ENCODE measurements at regions not wholly inside any gene's neighbourhood (a gene's known extent, or its start where the extent isn't known, plus 50 kb on each side); places are given as distances from the start of the nearest gene placed in this dataset.

DNA sequence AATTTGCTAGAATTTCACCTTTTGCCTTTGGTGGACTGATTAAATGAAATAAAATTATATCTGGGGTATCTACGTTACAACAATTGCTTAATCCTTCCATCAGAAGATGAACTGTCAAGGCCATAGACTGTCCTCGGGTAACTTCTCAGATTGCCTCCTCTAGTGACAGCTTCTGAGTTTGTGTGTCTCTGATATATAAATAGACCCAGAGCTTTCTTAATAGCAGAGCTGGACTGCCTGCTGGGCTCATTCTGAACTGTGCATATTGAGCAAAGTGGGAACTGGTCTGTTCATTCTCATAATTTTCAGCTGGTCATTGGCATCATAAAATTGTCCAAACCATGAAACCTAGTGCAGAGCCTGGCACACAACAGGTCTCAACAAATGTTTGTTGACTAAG lies 99.1 kb upstream of the GRAMD1B start (continued):
- TF ChIP-seq STAT1 (IDR thresholded peaks at IDR 0.05; ENCODE audit: unreplicated experiment) (no peak), NANOG (IDR thresholded peaks at IDR 0.05; ENCODE audit: borderline replicate concordance) (no peak), EZH2 (IDR thresholded peaks at IDR 0.05; ENCODE audit: low read depth, unreplicated experiment) (no peak)
- TF ChIP-seq, protein P1, sequence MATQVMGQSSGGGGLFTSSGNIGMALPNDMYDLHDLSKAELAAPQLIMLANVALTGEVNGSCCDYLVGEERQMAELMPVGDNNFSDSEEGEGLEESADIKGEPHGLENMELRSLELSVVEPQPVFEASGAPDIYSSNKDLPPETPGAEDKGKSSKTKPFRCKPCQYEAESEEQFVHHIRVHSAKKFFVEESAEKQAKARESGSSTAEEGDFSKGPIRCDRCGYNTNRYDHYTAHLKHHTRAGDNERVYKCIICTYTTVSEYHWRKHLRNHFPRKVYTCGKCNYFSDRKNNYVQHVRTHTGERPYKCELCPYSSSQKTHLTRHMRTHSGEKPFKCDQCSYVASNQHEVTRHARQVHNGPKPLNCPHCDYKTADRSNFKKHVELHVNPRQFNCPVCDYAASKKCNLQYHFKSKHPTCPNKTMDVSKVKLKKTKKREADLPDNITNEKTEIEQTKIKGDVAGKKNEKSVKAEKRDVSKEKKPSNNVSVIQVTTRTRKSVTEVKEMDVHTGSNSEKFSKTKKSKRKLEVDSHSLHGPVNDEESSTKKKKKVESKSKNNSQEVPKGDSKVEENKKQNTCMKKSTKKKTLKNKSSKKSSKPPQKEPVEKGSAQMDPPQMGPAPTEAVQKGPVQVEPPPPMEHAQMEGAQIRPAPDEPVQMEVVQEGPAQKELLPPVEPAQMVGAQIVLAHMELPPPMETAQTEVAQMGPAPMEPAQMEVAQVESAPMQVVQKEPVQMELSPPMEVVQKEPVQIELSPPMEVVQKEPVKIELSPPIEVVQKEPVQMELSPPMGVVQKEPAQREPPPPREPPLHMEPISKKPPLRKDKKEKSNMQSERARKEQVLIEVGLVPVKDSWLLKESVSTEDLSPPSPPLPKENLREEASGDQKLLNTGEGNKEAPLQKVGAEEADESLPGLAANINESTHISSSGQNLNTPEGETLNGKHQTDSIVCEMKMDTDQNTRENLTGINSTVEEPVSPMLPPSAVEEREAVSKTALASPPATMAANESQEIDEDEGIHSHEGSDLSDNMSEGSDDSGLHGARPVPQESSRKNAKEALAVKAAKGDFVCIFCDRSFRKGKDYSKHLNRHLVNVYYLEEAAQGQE (IDR thresholded peaks at IDR 0.05; ENCODE audit: unreplicated experiment): no peak
- TF ChIP-seq, protein P2, sequence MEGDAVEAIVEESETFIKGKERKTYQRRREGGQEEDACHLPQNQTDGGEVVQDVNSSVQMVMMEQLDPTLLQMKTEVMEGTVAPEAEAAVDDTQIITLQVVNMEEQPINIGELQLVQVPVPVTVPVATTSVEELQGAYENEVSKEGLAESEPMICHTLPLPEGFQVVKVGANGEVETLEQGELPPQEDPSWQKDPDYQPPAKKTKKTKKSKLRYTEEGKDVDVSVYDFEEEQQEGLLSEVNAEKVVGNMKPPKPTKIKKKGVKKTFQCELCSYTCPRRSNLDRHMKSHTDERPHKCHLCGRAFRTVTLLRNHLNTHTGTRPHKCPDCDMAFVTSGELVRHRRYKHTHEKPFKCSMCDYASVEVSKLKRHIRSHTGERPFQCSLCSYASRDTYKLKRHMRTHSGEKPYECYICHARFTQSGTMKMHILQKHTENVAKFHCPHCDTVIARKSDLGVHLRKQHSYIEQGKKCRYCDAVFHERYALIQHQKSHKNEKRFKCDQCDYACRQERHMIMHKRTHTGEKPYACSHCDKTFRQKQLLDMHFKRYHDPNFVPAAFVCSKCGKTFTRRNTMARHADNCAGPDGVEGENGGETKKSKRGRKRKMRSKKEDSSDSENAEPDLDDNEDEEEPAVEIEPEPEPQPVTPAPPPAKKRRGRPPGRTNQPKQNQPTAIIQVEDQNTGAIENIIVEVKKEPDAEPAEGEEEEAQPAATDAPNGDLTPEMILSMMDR (conservative IDR thresholded peaks at IDR 0.05; ENCODE audit: low read depth in 2 of 2): no peak

DNA sequence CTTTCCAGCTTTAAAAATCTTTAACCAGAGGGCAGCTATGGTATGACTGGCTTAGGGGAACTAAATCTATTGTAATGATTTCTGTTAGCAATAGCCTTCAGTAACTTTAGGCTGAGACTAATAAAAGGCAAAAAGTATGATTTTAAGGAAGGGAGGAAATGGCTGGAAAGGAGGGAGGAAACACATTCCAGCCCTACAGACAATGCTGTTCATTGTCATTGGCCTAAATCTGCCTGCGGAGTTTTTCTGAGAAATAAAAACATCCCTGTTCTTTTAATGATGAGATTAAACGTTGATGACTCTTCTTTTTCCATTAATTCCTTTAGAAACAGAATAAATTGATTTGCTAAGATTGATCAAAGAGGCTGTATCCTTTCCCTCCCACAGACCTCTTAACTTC lies 99.6 kb upstream of the GRAMD1B start:
- H3K27ac Mint-ChIP-seq: no peak overlapping the region
- Histone ChIP-seq H4K20me1 (replicated peaks; ENCODE audit: insufficient read depth) (no peaks in the 10 kb centered on the region), H2AFZ (no peak overlapping the region), H3K4me3 (no peak overlapping the region), H3K4me1 (ENCODE audit: insufficient read depth) (no peaks in the 10 kb centered on the region; the same call in 1 of the 2 replicates), H3K27ac (ENCODE audit: low read depth) (no peak overlapping the region), H3F3A (replicated peaks; ENCODE audit: low read depth) (no peaks in the 10 kb centered on the region), H3K79me2 (replicated peaks; ENCODE audit: insufficient read depth) (no peaks in the 10 kb centered on the region), H3K9me2 (ENCODE audit: insufficient read depth) (no peaks in the 10 kb centered on the region), H3K4me2 (no peak overlapping the region), H3K36me3 (ENCODE audit: insufficient read depth) (no peaks in the 10 kb centered on the region), H3K27me3 (ENCODE audit: insufficient read depth) (no peaks in the 10 kb centered on the region)
- no peaks in the 10 kb centered on the region for H3K27me3 Mint-ChIP-seq (ENCODE audit: insufficient read depth, low read depth, poor library complexity)
- peaks cover 15% of the 10 kb centered on the region; the same call in 2 of the 3 replicates for H3K9me3 Mint-ChIP-seq
- H3K4me3 Mint-ChIP-seq: no peak overlapping the region
- peaks cover 2% of the 10 kb centered on the region; the same call in 1 of the 3 replicates for H3K36me3 Mint-ChIP-seq (ENCODE audit: low read depth)
- no peak for DNase-seq (ENCODE audit: low spot score)
- no peak for ATAC-seq
- peaks cover 6% of the 10 kb centered on the region; the same call in 1 of the 3 replicates for H3K4me1 Mint-ChIP-seq
- TF ChIP-seq JUNB (IDR thresholded peaks at IDR 0.05; ENCODE audit: unreplicated experiment): no peak
- TF ChIP-seq, protein P1 (IDR thresholded peaks at IDR 0.05; ENCODE audit: unreplicated experiment): no peak
- TF ChIP-seq, protein P2 (conservative IDR thresholded peaks at IDR 0.05; ENCODE audit: low read depth in 2 of 2): no peak
- TF ChIP-seq ZNF114 (CRISPR knock-in tag; IDR thresholded peaks at IDR 0.05): no peak
- no peak for TF ChIP-seq NANOG (IDR thresholded peaks at IDR 0.05; ENCODE audit: borderline replicate concordance)
- TF ChIP-seq POLR2AphosphoS5 (IDR thresholded peaks at IDR 0.05; ENCODE audit: low read depth): no peak
- no peak for TF ChIP-seq CREB1 (CRISPR knock-in tag; IDR thresholded peaks at IDR 0.05; ENCODE audit: low read depth)
